ENCODE measurements at regions not wholly inside any gene's neighbourhood (a gene's known extent, or its start where the extent isn't known, plus 50 kb on each side); places are given as distances from the start of the nearest gene placed in this dataset.

- TF ChIP-seq CTCF (IDR thresholded peaks at IDR 0.05) (no peak), TCF7L2 (IDR thresholded peaks at IDR 0.05; ENCODE audit: low read depth, low read length) (no peak), POLR2AphosphoS5 (IDR thresholded peaks at IDR 0.05; ENCODE audit: low read depth, low read length) (no peak), SIN3A (IDR thresholded peaks at IDR 0.05; ENCODE audit: borderline replicate concordance, insufficient read depth, low read depth, low read length) (no peak), REST (IDR thresholded peaks at IDR 0.05; ENCODE audit: insufficient read depth in 1 of 2, low read depth in 2 of 2, low read length in 1 of 2) (no peak)
- no peaks in the 10 kb centered on the region for H3K4me1 ChIP-seq (ENCODE audit: control insufficient read depth, insufficient read depth, low read length)
- H3K4me3 ChIP-seq (ENCODE audit: low read depth in 2 of 2, low read length in 2 of 2) = no peak overlapping the region
- ChIA-PET POLR2A (no interaction called here), CTCF (no interaction called here)
- DNase-seq (ENCODE audit: low read depth, low spot score) = no peak
- BruUV-seq (replicated peaks) = no TSS peak
- no peaks in the 10 kb centered on the region for H3K27me3 ChIP-seq (ENCODE audit: control insufficient read depth, insufficient read depth, low read length)
- H3K27ac ChIP-seq (ENCODE audit: low read length) = no peak overlapping the region
- in situ Hi-C loops (cut with HindIII; ENCODE audit: low pct_unique_long_range_greater_than_20kb, low sequenced_read_pairs) (no loop called here), intact Hi-C loops (cut with micrococcal nuclease; ENCODE audit: unreplicated experiment) (no loop called here)
- H3K9me3 ChIP-seq (ENCODE audit: control insufficient read depth, insufficient read depth, low read depth, low read length) = no peaks in the 10 kb centered on the region
- no peaks in the 10 kb centered on the region for H3K36me3 ChIP-seq (ENCODE audit: control insufficient read depth, insufficient read depth, low read length)
- no peak for ATAC-seq
Measured at GRCh38 chr6:121641158-121641557, 205.7 kb downstream of the GJA1 start.

- ChIA-PET POLR2A (no interaction called here), CTCF (no interaction called here)
- no TSS peak for BruUV-seq (replicated peaks)
- Histone ChIP-seq H3K27me3 (ENCODE audit: control insufficient read depth, insufficient read depth, low read length) (no peaks in the 10 kb centered on the region), H3K9me3 (ENCODE audit: control insufficient read depth, insufficient read depth, low read depth, low read length) (no peaks in the 10 kb centered on the region), H3K36me3 (ENCODE audit: control insufficient read depth, insufficient read depth, low read length) (no peaks in the 10 kb centered on the region), H3K27ac (ENCODE audit: low read length) (no peak overlapping the region), H3K4me1 (ENCODE audit: control insufficient read depth, insufficient read depth, low read length) (no peaks in the 10 kb centered on the region), H3K4me3 (ENCODE audit: low read depth in 2 of 2, low read length in 2 of 2) (no peak overlapping the region)
- intact Hi-C loops (cut with micrococcal nuclease; ENCODE audit: unreplicated experiment) (no loop called here), in situ Hi-C loops (cut with HindIII; ENCODE audit: low pct_unique_long_range_greater_than_20kb, low sequenced_read_pairs) (no loop called here)
- ATAC-seq = no peak
- no peak for DNase-seq (ENCODE audit: low read depth, low spot score)
- TF ChIP-seq CTCF (IDR thresholded peaks at IDR 0.05) = no peak
- TF ChIP-seq REST (IDR thresholded peaks at IDR 0.05; ENCODE audit: insufficient read depth in 1 of 2, low read depth in 2 of 2, low read length in 1 of 2) = no peak
- TF ChIP-seq POLR2AphosphoS5 (IDR thresholded peaks at IDR 0.05; ENCODE audit: low read depth, low read length) = no peak
- no peak for TF ChIP-seq SIN3A (IDR thresholded peaks at IDR 0.05; ENCODE audit: borderline replicate concordance, insufficient read depth, low read depth, low read length)
- no peak for TF ChIP-seq TCF7L2 (IDR thresholded peaks at IDR 0.05; ENCODE audit: low read depth, low read length)
Measured at GRCh38 chr6:121645100-121645745, 209.8 kb downstream of the GJA1 start.

All from Panc1 (cell line).